Gastroesophageal sphincter (tissue), 3 donors: ENCODE measurements at regions not wholly inside any gene's neighbourhood (a gene's known extent, or its start where the extent isn't known, plus 50 kb on each side); places are given as distances from the start of the nearest gene placed in this dataset.

Source experiments
- EP300 ChIP-seq: sonication (generic); formaldehyde crosslinking; IDR thresholded peaks from one replicate; pipeline ENCODE4 v1.6.1; 2017; ENCODE audit warnings: antibody characterized with exemption, mild to moderate bottlenecking
- TF ChIP-seq, protein P1 (sequence below), 4 experiments: fragments of 200-600 bp in 2 of 4; fragments of 450-650 bp in 2 of 4; sonication (generic) in 1 of 4; IDR thresholded peaks; one replicate each; pipeline ENCODE4 v1.5.1; 2017 to 2019; ENCODE audit warnings: antibody characterized with exemption in 4 of 4, mild to moderate bottlenecking in 2 of 4, moderate library complexity in 2 of 4

DNA sequence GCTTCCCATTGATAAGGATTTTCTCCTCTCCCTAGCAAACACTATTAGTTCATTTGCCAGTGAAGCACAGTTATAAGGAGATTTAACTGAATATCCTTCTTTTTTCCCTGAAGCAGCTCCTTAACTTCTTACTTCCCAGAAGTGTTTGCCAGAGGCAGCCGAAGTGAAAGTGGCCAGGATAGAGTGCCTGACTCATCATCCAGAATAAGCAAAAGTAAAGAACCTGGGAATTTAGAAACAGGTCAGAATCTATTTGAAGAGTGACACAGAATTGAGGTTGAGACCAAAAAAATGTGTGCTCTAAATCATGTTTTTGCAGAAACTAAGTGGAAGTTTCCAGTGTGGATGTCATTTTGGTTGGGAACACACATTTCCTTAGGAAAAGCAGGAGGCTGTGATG lies 249.6 kb upstream of the VWC2 start:
- TF ChIP-seq, protein P1, sequence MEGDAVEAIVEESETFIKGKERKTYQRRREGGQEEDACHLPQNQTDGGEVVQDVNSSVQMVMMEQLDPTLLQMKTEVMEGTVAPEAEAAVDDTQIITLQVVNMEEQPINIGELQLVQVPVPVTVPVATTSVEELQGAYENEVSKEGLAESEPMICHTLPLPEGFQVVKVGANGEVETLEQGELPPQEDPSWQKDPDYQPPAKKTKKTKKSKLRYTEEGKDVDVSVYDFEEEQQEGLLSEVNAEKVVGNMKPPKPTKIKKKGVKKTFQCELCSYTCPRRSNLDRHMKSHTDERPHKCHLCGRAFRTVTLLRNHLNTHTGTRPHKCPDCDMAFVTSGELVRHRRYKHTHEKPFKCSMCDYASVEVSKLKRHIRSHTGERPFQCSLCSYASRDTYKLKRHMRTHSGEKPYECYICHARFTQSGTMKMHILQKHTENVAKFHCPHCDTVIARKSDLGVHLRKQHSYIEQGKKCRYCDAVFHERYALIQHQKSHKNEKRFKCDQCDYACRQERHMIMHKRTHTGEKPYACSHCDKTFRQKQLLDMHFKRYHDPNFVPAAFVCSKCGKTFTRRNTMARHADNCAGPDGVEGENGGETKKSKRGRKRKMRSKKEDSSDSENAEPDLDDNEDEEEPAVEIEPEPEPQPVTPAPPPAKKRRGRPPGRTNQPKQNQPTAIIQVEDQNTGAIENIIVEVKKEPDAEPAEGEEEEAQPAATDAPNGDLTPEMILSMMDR (IDR thresholded peaks at IDR 0.05), result no peak
- TF ChIP-seq EP300, result no peak
